ENCODE measurements at regions not wholly inside any gene's neighbourhood (a gene's known extent, or its start where the extent isn't known, plus 50 kb on each side); places are given as distances from the start of the nearest gene placed in this dataset.
"Not testable (repeated sequence)": the region's sequence is repeated elsewhere in the genome, so short reads cannot be mapped to it uniquely, and the experiment has no call there.

- DNase-seq, result no peak
Measured at GRCh38 chr11:128153697-128154048, 433.7 kb downstream of the ETS1 start.

DNA sequence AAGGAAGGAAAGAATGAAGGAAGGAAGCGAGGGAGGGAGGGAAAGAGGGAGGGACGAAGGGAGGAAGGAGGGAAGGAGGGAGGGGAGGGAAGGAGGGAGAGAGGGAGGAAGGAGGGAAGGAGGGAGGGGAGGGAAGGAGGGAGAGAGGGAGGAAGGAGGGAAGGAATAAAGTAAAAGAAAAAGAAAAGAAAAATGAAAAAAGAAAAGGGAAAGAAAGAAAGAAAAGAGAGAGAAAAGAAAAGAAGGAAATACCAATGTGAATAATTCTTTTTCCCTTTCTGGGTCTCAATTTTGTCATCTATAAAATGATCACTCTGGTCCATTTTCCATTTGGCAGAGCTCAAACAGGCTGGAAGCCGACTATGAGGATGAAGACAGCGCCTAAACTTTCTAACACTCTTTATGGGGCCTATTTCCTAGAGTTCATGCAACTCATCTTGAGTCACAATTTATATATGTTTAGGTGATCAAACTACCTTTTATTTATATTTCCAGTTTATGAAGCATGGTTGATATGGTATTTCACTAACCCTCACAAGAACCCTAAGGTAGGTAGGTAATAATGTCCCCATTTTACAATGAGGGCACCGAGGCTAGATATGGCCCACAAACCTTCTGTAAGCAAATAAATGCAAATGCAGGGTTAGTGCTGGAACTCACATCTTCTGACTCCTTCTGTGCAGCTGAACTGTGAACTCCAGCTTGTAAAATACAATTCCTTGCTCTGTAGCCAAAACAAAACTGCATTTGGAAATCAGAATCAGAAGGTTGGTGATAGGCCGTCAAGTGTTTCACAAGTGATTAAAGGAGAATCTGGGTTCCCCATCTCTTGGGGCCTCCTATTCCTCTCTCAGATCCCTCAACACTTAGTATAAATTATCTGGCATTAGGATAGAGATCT lies 434.3 kb downstream of the ETS1 start:
- no peak for DNase-seq

DNA sequence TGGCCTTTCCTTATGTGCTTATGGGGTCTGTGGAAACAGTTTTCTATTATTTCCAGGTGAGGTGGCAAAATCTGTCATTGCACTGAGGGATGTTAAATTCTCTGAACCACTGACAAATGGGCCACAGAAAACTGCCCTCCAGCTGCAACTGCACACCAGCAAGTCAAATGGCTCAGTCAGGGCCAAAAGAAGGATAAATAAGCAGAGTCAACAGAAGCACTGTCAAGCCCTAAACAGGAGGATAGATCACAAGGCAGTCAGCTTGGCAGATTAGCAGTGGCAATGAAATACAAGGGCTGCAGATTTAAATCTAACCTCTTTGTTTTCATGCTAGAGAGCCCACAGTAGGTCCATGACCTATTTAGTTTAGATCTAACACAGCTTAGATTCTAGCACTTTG lies 435.6 kb downstream of the ETS1 start:
- no peak for DNase-seq

DNA sequence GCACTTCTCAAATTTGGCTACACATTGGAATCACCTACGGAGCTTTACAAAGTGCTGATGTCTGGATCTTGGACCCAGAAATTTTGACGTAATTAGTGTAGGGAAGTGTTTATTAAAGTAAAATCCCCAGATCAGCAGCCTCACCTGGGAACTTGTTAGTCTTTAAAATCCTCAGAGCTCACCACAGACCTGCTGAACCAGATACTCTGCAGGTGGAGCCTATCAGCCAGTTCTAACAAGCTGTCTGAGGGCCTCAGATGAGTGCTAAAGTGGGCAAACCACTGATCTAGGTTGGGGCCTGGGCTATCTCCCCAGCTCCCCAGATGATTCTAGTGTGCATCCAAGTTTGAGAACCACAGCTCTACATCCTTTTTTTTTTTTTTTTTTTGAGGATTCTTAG lies 436.0 kb downstream of the ETS1 start:
- DNase-seq, result no peak

GRCh38 chr11:128148208-128148607 lies 439.1 kb downstream of the ETS1 start:
- DNase-seq, result no peak

- DNase-seq, result no peak
Measured at GRCh38 chr11:128146926-128147605, 440.3 kb downstream of the ETS1 start.

GRCh38 chr11:128140293-128140692 lies 447.1 kb downstream of the ETS1 start:
- DNase-seq, result not testable (repeated sequence)

DNA sequence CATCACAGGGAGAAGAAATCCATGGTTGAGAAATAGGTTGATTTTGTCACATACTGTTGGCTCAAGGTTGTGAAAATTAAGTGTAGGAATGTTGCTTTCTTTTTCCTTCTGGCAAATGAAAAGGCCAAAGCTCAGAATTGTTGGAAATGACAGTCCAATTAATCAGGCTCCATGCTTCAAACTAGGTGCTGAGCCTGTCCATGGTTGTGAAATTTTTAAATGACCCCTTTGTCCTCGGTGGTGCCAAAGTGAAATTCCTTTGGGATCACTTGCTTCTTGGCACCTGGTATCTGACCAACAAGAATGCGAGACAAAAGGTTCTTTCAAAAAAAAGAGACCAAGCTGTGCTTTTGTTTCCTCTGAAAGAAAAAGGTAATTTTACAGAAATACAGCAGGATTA lies 451.9 kb downstream of the ETS1 start:
- no peak for DNase-seq

DNA sequence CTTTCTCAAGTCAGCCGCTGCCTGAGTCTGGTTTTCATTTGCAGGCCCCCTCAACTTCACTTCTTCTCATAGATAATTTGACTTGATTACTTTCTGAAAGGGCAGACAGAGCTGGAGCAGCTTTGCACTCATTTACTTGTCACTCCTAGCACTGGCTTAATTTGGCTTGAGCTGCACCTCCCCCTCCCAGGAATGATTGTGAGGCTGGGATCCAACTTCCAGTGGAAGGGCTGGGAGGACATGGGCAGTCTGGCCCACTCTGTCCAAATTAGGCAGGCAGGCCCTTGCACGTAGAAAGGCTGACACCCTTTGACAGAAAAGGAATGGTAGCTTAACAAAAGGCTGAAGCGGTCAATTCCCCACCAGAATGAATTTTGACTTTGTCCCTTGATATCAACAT lies 453.9 kb downstream of the ETS1 start:
- DNase-seq, result no peak

DNA sequence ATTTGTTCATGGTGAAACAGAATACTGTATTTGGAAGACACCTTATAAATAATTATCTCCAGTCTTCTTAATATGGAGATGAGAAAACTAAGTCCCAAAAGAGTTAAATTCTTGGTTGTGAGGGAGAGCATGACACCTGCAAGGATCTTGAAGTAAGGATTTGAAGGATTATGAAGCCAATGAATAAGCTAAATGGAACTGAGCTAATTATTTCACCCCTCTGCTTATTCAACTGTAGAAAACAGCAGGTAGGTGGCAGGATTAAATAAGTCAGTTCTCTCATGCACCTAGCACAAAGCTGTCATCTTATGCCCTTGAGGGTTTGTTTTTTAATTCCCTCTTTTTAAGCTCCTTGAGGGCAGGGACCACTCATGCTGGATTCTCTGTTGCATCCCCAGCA lies 457.3 kb downstream of the ETS1 start:
- no peak for DNase-seq

DNA sequence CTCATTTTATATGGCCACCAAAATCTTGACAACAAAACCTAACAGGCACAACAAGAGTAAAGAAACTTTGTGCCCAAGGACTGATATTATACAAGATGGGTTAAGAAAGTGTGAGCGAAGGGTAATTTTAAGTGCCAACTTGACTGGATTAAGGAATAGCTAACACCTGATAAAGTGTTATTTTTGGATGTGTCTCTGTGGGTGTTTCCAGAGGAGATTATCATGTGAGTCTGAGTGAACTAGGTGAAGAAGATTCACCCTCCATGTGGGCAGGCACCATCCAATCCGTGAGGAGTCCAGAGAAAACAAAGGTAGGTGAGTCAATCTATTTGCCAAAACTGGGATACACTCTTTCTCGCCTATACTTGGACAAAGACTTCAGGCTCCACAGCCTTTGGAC lies 461.6 kb downstream of the ETS1 start:
- no peak for DNase-seq

DNA sequence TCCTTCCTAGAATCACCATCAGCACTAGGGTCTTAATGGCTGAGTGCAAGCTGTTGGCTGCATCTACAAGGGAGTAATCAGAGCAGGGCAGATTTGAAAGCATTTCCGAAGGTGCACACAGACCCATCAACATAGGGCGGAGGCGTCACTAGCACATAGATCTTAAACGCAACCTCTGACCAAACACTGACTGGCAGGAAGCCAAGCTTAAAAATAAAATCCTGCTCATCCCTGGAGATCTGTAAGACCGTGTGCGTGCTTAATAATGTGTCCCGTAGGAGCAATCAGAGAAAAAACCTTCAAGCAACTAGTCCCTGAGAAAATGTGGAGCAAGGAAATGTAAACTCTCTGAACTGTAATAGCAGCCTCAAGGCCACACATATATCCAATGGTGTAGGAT lies 470.5 kb downstream of the ETS1 start:
- no peak for DNase-seq

GRCh38 chr11:128116447-128116846 lies 470.9 kb downstream of the ETS1 start:
- DNase-seq, result no peak

- no peak for DNase-seq
Measured at GRCh38 chr11:128105950-128106349, 481.4 kb downstream of the ETS1 start.

DNA sequence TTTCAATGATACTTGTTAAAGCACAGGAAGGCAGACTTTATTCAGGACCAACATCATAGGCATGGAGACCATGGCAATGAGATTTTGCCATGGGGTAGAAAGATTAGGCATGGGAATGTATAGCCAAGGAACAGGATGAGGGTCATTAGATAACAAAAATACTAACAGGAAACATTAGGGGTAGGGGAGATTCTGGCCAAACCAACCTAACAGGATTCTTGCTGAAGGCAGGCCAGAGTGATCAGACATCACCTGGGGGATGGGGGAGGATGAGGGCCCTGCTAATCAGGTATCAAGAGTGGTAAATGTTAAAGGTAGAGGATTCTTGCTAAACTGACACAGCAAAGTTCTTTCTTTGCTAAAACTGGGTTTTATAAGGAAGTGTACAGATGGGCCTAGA lies 481.8 kb downstream of the ETS1 start:
- no peak for DNase-seq

- no peak for DNase-seq
Measured at GRCh38 chr11:128103278-128103873, 484.0 kb downstream of the ETS1 start.

GRCh38 chr11:128098781-128099180 lies 488.6 kb downstream of the ETS1 start:
- DNase-seq, result no peak

GRCh38 chr11:128095466-128095981 lies 491.8 kb downstream of the ETS1 start:
- no peak for DNase-seq

DNA sequence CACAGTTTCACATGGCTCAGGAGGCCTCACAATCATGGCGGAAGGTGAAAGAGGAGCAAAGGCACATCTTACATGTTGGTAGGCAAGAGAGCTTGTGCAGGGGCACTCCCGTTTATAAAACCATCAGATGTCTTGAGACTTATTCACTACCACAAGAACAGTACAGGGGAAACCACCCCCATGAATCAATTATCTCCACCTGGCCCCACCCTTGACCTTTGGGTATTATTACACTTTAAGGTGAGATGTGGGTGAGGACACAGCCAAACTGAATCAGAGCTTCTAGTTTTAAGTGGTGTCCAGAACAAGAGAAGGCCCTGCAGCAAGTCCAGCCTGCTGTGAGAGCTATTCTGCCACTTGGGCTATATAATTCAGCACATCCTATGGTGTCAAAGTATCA lies 493.7 kb downstream of the ETS1 start:
- DNase-seq, result no peak

GRCh38 chr11:128089962-128090361 lies 497.4 kb downstream of the ETS1 start:
- DNase-seq, result no peak

DNA sequence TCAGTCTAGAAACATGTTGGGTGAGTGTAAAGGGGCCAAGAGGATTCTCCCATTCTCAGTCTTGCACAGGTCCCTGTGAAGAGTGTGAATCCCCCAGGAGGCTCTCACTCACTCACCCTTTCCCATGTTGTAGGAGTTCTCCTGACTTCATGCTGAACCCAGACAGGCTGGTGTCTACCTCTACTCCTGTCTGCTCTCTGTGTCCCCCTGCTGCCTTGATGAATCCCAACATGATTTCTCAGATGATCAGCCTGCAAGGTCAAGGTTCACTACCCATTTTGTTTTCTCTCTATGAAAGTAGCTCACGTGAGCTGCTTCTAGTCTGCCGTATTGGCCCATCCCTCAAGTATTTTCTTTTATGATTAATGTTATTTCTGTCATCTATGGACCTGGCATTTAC lies 500.6 kb downstream of the ETS1 start:
- no peak for DNase-seq

DNA sequence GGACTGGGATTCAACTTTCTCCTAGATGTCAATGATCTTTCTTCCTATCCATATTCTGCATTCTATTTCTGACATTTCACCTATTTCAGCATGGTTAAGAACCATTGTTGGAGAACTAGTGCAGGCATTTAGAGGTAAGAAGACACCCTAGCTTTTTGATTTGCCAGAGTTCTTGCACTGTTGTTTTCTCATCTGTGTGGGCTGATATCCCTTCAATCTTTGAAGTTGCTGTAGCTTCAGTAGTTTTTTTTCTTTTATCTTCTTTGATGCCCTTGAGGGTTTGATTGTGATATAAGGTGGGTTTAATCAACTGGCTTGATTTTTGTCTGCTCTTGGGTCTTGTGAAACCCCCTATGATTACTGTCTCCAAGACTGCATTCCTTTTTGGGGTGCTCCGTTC lies 502.1 kb downstream of the ETS1 start:
- no peak for DNase-seq

- DNase-seq, result no peak
Measured at GRCh38 chr11:128082574-128082973, 504.8 kb downstream of the ETS1 start.

DNA sequence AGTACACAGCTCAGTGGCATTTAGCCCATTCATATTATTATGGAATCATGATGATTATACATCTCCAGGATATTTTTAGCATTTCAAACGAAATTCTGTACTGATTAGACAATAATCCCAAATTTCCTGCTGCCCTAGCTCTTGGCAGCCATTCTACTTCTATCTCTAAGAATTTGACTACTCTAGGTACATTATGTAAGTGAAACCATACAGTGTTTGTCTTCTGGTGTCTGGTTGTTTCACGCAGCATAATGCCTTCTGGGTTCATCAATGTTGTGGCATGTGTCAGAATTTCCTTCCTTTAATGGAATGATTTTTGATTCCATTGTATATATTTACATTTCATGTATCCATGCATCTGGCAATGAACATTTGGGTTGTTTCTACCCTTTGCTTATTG lies 517.7 kb downstream of the ETS1 start:
- DNase-seq, result no peak
